Activated naive CD4-positive, alpha-beta T cell treated with anti-CD3 and anti-CD28 coated beads, Interleukin-2, amount 50 U/mL, for 72 hours (primary cell): ENCODE measurements at regions not wholly inside any gene's neighbourhood (a gene's known extent, or its start where the extent isn't known, plus 50 kb on each side); places are given as distances from the start of the nearest gene placed in this dataset.

ENCODE experiments used
- ATAC-seq, 2 donors: fragments of 150-1000 bp; cut with Tn5 transposase; 2 replicates each; pipeline ENCODE4 v1.10.0; 2021; ENCODE audit warnings: mild to moderate bottlenecking in 2 of 2, moderate library complexity in 2 of 2
- DNase-seq, 2 donors: peaks; one replicate each; pipeline ENCODE4 v3.0.0; 2021 to 2022; ENCODE audit warnings: low spot score in 2 of 2
- H3K27ac Mint-ChIP-seq, 2 donors: one replicate each; pipeline ENCODE4 v1.8.0; 2022; ENCODE audit warnings: mild to moderate bottlenecking in 2 of 2, mixed read lengths in 2 of 2
- H3K36me3 Mint-ChIP-seq, 2 donors: one replicate each; pipeline ENCODE4 v1.8.0; 2022; ENCODE audit warnings: mixed read lengths in 2 of 2
- H3K9me3 Mint-ChIP-seq, 2 donors: one replicate each; pipeline ENCODE4 v1.8.0; 2022; ENCODE audit warnings: mixed read lengths in 2 of 2

DNA sequence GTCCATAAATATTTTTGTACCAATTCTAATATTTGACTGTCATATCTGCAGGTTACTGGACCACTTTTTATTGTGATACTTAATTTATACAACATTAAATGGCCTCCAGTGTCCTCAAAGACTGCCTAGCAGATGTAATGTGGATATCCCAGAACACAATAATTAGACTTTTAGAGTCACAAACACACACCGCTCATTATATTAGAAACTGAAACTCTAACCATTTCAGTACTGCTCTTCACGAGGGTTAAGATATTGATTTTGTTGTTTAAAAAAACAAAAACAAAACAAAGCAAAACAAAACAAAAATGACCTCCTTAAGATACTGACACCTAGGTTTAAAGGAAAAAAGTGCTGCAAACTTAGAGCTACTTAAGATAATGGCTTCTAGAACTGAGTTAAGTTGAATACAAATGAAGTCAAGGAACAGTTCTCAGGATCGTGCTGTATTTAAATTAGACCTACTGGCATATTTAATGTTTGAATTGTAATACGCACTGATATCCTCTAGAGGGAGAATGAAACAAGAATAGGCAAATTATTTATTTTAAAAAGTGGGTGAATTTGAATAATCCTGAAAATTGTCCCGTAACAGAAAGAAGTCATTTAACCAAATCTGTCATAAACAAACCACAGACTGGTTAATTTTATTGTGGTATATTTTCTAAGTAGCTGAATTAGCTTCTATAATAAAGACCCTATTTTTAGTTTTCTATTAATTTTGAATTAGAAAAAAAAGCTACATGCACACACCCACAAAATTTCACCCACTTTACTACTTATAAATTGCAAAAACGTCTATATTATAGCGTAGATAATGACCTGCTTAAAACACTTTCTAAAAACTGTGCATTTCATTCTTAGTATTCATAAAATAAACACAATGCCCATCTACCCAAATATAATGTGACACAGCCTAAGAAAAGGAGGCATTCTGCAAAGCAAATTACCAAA lies 395.2 kb upstream of the DCN start:
- ATAC-seq, result peak; percentile 31 to 51
- Mint-ChIP-seq H3K36me3 (no peaks in the 10 kb centered on the region), H3K9me3 (no peaks in the 10 kb centered on the region), H3K27ac (peak overlapping the region in 1 of 2 donors; percentile 78)
- no peak for DNase-seq

DNA sequence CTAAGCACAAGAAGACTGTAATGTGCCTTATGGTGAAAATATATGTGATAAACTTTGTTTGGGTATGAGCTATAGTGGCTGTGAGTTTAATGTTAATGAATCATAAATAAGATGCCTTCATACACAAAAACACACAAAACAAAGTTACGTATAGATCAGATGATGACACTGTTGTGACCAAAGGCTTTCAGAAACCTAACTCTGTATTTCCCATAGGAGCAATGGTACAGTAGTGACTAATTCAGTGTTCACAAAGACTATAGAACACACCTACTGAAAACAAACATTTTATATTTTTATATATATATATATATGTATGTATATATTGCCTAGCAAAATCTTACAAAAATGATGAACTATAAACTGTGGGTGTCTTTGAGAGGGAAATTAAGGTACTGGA lies 393.8 kb upstream of the DCN start:
- H3K36me3 Mint-ChIP-seq, result no peaks in the 10 kb centered on the region
- ATAC-seq (no peak), DNase-seq (no peak)
- no peaks in the 10 kb centered on the region for H3K9me3 Mint-ChIP-seq
- H3K27ac Mint-ChIP-seq, result no peak overlapping the region

DNA sequence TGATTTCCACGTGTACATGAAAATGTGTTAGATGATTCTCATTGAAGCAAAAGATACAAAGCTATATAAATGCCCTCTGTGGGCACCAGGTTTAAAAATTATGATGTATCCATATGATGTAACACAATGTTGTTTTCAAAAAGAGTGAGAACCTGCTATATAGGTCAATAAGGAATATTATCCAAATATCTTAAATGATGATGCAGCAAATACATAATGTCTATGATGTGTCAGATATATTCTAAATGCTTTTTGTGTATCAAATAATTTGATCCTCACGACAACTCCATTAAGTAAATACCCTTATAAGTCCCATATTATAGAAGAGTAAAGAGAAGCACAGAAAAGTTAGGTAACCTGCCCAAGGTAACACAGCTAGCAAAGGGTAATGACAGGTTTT lies 393.0 kb upstream of the DCN start:
- H3K27ac Mint-ChIP-seq, result no peak overlapping the region
- H3K9me3 Mint-ChIP-seq, result no peaks in the 10 kb centered on the region
- ATAC-seq (no peak), DNase-seq (no peak)
- no peaks in the 10 kb centered on the region for H3K36me3 Mint-ChIP-seq

DNA sequence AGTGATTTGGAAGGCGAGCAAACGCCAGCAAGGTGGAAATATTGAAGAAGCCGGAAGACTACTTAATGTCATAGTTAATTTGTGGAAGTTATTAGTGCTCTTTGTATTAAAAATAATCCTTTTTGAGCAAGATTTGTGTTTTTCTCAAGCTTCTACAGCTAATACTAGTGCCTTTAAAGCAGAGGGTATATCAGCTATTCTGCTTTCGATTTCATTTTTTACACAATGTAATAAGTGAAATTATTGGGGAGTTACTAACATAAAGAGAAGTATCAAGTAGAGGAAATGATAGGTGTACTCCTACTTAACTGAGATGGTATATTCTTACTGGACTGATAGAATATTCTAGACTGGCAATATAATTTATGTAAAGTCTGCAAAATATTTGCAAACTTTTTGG lies 392.4 kb upstream of the DCN start:
- no peaks in the 10 kb centered on the region for H3K36me3 Mint-ChIP-seq
- ATAC-seq, result no peak
- no peak overlapping the region for H3K27ac Mint-ChIP-seq
- DNase-seq, result no peak
- H3K9me3 Mint-ChIP-seq, result no peaks in the 10 kb centered on the region

DNA sequence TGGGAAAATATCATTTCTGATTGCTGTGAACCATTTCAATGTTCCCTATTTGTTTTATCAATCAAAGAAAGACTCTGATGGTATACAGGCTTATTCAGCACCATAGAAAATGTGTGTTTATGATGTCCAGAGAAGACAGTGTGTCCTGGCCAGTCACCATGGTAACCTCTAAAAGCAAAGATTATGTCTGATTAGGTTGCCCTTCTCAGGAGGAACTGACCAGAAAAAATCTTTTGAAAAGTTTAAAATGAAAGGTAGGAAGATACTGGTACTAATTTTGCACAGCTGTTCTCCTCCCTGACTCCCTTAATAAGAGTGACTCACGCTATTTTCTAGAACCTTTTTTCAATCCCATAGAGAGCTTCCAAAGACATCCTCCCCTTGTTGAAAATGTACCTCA lies 391.8 kb upstream of the DCN start:
- ATAC-seq, result no peak
- H3K36me3 Mint-ChIP-seq, result no peaks in the 10 kb centered on the region
- no peaks in the 10 kb centered on the region for H3K9me3 Mint-ChIP-seq
- H3K27ac Mint-ChIP-seq, result no peak overlapping the region
- no peak for DNase-seq

DNA sequence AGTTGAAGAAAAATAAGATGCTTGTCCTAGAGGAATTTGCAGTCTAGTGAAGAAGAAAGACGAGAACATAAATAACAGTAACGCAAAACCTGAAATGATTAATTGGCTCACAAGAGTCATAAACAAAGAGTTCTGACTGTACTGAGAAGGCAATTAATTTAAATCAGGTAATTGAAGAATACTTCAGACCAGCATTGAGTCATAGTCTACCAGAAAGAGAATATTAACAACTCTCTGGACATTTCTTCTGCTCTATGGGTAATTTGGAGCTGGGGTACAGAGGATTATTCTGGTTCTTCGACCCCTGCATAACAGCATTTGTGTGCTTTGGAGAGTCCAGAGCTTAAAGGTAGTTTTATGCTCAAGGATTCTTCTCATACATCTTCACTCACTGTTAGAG lies 390.3 kb upstream of the DCN start:
- no peak overlapping the region for H3K27ac Mint-ChIP-seq
- ATAC-seq, result no peak

DNA sequence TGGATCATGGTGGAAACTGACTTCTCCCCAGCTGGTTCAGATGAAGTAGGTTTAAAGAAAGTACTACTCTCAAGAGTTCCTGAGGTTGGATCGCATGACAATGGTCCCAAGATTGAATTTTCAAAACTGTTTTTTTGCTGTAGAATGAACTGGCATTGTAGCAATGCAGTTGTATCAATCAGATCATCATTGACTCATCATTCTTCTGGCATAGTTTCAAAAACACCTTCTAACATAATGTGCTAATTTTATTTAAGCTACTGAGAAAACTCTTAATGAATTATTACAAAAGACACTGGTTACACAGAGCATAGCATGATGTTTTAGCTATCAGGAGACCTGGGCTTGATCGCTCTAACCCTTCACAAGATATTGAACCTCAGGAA lies 384.5 kb upstream of the DCN start:
- Mint-ChIP-seq H3K9me3 (peaks cover 0 to 3% of the 10 kb centered on the region in 2 donors), H3K27ac (no peak overlapping the region), H3K36me3 (peaks cover 0 to 6% of the 10 kb centered on the region in 2 donors)
- no peak for DNase-seq
- no peak for ATAC-seq

More for the DNA sequence above, 390.3 kb upstream of the DCN start:
- DNase-seq, result no peak
- no peaks in the 10 kb centered on the region for H3K36me3 Mint-ChIP-seq
- H3K9me3 Mint-ChIP-seq, result no peaks in the 10 kb centered on the region

DNA sequence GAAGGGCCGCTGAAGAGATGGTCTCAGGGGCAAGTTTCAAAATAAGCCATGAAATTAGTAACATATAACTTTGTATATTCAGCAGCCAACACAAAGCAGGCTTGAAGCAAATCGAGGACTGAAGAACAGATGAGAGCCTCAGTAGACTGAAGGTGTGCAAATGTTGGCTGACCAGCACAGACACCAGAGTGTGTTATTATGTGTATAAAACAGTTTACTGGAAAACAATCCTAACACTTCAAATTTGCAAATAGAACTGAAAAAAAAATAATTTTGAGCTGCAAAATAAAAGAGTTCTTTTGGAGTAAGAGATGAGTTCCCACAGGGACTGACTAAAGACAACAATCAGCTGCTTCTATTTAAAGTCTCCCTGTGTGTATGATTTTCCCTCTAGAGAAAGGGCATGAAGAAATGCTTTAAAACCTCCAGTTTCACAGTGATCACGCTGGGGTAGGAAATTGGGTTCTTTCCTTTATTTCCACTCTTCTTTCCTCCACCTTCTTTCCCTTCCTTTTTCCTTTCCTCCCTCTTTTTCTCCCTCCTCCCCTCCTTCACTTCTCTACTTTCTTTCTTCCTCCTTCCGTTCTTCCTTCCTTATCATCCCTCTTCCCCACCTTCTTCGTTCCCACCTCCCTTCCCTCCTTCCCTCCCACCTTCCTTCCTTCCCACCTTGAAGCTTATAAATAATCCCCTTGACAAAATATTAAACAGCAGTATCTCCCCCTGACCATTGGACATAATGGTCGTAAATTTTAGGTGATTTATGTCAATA lies 383.9 kb upstream of the DCN start:
- ATAC-seq, result no peak

DNA sequence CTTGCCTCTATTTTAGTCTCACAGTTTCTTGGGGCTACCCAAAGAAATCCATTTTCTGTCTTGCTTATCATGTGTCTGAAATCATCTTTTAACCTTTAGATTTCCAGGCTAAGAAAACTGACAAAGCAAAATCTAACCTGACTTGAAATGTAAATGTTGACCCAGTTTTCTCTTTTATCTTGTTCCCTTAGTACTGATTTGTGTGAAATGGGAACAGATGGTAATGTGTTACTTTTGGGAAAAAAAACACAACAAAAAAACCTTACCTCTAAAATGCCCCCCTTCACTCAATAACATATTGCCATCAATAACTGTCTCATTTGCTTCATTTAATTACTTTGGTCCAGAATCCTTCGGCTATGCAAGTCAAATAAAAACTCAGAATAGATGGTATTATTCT lies 383.2 kb upstream of the DCN start:
- ATAC-seq, result no peak
- DNase-seq, result no peak
- peaks cover 0 to 3% of the 10 kb centered on the region in 2 donors for H3K9me3 Mint-ChIP-seq
- no peak overlapping the region for H3K27ac Mint-ChIP-seq
- peaks cover 0 to 6% of the 10 kb centered on the region in 2 donors for H3K36me3 Mint-ChIP-seq

More for the DNA sequence above, 383.9 kb upstream of the DCN start:
- H3K27ac Mint-ChIP-seq, result no peak overlapping the region
- H3K9me3 Mint-ChIP-seq, result peaks cover 0 to 3% of the 10 kb centered on the region in 2 donors
- peaks cover 0 to 6% of the 10 kb centered on the region in 2 donors for H3K36me3 Mint-ChIP-seq
- DNase-seq, result no peak

DNA sequence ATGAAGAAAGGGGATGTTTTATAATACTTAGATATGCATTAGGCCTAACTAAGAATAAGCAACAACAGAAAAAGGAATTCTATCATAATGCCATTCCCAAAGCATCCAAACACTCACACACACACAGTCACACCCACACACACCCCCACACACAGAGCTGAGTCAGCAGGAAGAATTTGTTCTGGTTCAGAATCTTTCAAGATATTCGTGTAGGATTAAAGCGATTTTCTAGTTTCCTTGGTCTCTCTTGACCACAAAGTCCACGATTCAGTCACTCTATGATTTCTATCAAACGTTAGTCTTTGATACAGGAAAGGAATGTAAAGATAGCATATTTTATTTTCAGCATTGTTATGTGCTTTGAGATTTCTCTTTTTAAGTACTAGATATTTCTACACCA lies 382.6 kb upstream of the DCN start:
- Mint-ChIP-seq H3K27ac (no peak overlapping the region), H3K36me3 (peaks cover 2 to 8% of the 10 kb centered on the region in 2 donors)
- ATAC-seq, result peak; percentile 37 to 61

DNA sequence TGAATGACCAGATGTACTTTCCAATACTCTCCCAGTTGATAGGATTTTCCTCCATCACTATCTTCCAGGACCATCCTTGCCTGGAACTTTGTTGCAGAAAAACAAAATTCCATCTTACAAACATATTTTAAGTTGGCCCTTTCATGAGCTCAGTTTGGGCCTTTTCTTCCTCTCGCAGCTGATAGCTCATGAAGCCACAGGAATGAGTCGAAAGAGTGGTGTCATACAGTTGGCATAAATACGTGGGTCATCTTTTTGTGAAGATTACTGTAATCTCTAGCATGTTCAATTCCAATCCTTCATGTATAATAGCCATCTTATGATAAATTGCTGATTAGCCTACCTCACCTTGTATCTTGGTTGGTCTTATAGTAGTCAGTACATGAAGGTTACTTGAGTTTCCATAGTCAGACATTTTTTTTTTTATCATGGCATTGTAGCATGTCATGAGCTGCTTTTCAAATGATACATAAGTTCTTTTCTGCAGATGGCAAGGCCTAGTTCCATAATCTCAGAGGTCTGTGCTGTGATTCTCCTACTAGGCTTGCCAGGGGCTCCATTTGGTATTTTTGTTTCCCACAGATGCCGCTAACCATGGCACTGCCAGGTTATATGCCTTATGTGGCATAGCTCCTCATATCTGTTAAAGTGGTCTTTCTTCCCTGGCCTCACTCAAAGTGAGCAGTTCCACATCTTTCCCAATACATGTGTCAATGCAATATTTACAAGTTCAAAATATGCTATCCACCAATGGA lies 380.6 kb upstream of the DCN start:
- H3K9me3 Mint-ChIP-seq, result peaks cover 13 to 15% of the 10 kb centered on the region in 2 donors
- H3K36me3 Mint-ChIP-seq, result peaks cover 14 to 23% of the 10 kb centered on the region in 2 donors
- DNase-seq (no peak), ATAC-seq (no peak)
- peak overlapping the region in 1 of 2 donors; percentile 33 for H3K27ac Mint-ChIP-seq

More for the DNA sequence above, 382.6 kb upstream of the DCN start:
- DNase-seq, result peak in 1 of 2 donors; percentile 20
- peaks cover under 1 to 4% of the 10 kb centered on the region in 2 donors for H3K9me3 Mint-ChIP-seq

DNA sequence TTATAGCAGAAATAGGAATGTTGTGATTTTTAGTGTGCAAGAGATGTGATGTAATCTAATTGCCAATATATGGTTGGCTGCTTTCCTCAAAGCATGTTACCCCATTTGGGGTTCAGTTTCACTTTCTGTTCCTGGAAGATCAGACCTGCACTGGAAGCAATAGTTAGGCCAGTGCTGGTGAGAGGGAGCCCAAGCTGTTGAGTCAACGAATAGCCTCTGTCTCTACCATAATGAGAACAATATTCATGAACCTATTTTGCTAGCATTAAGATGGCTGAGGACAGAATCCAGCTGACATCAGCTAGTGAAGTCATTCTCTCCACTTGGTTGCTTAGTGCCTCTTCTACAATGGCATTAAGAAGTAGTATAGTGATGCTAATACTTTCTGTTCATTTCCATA lies 379.9 kb upstream of the DCN start:
- peak overlapping the region in 1 of 2 donors; percentile 33 for H3K27ac Mint-ChIP-seq
- peak; percentile 43 to 61 for ATAC-seq
- peaks cover 16 to 19% of the 10 kb centered on the region in 2 donors for H3K9me3 Mint-ChIP-seq
- H3K36me3 Mint-ChIP-seq, result peaks cover 21 to 30% of the 10 kb centered on the region in 2 donors
- DNase-seq, result no peak

DNA sequence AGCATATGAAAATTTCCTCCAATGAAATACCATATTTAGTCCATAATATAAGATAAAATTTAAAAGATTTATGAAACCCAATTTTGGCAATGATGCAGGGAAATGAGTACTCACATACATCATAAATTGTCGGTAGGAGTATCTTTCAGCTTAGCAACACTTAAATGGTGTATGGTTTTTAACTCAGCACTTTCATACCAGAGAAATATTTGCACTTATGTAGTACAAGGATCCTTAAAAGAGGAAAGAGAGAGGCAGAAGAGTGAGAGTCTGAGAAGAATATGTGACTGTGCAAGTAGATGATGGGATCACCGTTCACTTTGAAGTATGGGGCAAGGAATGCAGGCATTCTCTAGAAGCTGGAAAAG lies 379.3 kb upstream of the DCN start:
- ATAC-seq, result no peak
- peak overlapping the region in 1 of 2 donors; percentile 33 for H3K27ac Mint-ChIP-seq
- H3K9me3 Mint-ChIP-seq, result peaks cover 16 to 19% of the 10 kb centered on the region in 2 donors

DNA sequence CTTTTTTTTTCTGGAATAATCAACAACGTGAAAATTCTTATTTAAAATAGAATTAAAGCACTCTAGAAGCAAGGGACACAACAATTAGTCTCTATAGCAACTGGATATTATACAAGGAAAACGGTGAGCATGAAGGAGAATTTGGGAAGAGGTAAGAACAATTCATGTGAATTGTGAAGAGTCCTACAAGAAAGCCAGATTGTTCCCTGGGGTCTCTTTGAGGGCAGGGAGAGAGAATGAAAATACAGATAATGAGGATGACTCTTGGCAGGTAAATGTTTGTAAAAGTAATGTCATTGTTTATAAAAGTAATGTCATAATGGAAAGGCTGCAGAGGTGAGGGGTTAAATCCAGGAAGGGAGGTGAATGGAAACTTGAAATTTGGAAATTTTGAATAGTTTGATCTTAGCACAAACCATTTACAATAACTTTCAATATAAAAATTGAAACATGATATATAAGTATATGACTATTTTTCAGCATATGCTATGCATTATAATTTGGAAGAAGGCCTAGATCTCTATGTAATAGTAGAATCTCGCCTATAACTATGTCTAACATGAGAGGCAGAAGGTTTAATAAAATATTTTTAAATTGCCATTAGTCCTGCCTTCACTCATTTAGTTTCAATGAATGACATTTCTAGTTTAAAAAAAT lies 378.8 kb upstream of the DCN start:
- DNase-seq, result no peak
- H3K27ac Mint-ChIP-seq, result no peak overlapping the region
- no peak for ATAC-seq

More for the DNA sequence above, 379.3 kb upstream of the DCN start:
- no peak for DNase-seq
- peaks cover 23 to 33% of the 10 kb centered on the region in 2 donors for H3K36me3 Mint-ChIP-seq

DNA sequence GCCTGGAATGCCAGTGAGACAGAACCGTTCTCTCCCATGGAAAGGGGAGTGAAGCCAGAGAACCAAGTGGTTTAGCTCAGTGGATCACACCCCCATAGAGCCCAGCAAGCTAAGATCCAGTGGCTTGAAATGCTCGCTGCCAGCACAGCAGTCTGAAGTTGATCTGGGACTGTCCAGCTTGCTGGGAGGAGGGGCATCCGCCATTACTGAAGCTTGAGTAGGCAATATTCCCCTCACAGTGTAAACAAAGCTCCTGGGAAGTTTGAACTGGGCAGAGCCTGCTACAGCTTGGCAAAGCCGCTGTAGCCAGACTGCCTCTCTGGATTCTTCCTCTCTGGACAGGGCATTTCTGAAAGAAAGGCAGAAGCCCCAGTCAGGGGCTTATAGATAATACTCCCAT lies 374.3 kb upstream of the DCN start:
- Mint-ChIP-seq H3K9me3 (peaks cover 16 to 25% of the 10 kb centered on the region in 2 donors), H3K36me3 (peaks cover 26% of the 10 kb centered on the region in 2 donors), H3K27ac (no peak overlapping the region)
- DNase-seq, result no peak
- no peak for ATAC-seq

More for the DNA sequence above, 378.8 kb upstream of the DCN start:
- Mint-ChIP-seq H3K9me3 (peaks cover 16 to 19% of the 10 kb centered on the region in 2 donors), H3K36me3 (peaks cover 23 to 33% of the 10 kb centered on the region in 2 donors)
